ENCODE measurements at regions not wholly inside any gene's neighbourhood (a gene's known extent, or its start where the extent isn't known, plus 50 kb on each side); places are given as distances from the start of the nearest gene placed in this dataset.

DNA sequence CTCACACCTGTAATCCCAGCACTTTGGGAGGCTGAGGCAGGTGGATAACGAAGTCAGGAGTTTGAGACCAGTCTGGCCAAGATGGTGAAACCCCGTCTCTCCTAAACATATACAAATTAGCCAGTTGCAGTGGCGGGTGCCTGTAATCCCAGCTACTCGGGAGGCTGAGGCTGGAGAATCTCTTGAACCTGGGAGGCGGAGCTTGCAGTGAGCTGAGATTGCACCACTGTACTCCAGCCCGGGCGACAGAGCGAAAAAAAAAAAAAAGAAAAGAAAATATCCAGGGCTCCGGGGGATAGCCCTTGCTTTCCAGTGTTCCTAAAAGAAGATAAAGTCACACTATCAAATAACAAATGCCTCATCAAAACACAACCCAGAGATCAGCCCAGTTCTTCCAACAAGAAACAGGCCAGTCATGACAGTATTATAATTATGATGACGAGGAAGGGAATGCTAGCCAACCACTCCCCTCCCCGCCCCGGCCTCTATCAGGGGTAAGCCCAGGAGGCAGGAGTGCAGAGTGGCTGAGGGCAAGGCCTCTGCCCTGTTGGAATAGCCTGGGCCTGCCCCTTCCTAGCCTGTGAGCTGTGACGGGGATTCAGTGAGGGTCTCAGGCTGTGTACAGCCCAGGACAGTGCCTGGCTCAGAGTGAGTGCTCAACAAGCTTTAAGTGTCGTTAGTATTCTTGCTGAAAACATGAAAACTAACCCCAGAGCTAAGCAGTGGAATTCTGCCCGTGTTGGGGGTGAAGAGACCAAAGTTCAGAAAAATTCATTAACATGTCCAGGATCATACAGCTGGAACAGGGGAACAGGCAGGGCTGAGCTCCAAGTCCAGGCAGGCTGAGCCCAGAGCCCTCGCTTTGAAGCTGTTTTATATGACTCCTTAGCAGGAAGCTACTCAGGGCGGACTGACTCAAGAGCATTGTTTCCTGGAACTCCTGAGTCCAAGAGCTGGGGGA, 54.3 kb downstream of the FAM241B start:
- no peak for DNase-seq
- in situ Hi-C loops (cut with MboI; ENCODE audit: low pct_unique_long_range_greater_than_20kb, low sequenced_read_pairs): no loop called here

DNA sequence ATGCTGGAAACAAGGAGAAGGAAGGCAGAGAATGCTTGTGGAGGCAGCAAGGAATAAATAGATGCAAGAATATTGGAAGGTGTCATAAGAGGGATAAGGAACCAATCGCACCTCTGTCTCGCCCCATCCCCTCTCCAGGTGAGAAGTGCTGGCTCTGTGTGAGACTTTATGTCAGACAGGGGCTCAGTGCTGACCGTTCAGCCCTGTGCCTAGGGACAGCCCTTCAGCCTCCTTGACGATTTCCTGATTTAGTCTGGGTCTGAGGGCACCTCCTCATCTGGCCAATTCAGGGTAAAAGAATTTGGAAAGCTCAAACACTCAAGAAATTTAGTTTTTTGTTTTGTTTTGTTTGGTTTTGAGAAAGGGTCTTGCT, 54.9 kb downstream of the FAM241B start:
- DNase-seq: no peak
- in situ Hi-C loops (cut with MboI; ENCODE audit: low pct_unique_long_range_greater_than_20kb, low sequenced_read_pairs): no loop called here

DNA sequence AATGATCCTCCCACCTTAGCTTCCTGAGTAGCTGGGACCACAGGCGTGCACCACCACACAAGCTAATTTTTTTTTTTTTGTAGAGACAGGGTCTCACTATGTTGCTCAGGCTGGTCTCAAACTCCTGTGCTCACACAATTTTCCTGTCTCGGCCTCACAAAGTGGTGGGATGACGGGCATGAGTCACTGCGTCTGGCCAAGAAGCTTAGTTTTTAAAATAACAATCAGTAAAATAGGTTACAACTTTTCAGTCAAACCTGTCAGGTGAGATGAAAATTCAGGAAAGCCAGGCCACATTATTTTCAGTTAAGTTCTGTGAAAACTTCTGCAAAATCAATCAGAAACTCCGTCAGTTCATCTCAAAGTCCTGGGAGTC, 55.4 kb downstream of the FAM241B start:
- in situ Hi-C loops (cut with MboI; ENCODE audit: low pct_unique_long_range_greater_than_20kb, low sequenced_read_pairs): no loop called here
- DNase-seq: no peak

DNA sequence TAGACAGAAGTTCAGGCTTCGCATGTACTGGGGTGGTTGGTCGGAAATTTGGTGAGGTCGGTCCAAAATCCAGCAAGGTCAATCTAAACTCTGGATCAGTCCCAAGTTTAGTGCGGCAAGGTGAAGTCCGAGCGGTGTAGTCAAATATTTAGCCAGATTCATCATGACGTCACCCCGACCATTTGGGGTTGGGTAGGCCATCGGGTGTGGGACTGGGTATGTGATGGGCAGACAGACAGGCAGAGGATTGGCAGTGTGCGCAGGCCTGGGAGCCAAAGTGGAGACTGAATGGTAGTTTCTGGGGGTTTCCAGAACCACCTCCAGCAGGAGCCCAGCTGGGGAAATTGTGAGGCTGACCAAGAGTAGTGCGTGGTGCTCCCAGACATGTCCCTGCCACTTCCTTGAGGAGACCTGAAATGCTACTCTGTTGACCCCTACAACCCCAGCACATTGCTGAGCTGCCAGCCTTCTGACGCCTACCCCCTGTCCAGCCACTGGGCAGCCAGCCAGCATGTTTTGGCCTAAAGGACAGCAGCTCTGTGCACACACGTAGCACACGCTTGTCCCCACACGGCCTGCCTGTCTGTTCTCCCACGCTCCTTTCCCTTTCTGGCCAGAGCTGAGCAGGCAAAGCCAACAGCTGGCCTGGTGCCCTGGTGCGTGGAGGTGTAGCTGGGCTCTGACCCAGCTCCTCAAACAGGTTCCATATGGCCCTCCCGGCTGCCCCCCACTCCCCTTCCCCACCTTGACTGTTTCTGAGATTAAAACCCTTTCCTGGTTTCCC, 55.9 kb downstream of the FAM241B start:
- DNase-seq: no peak
- in situ Hi-C loops (cut with MboI; ENCODE audit: low pct_unique_long_range_greater_than_20kb, low sequenced_read_pairs): no loop called here

DNA sequence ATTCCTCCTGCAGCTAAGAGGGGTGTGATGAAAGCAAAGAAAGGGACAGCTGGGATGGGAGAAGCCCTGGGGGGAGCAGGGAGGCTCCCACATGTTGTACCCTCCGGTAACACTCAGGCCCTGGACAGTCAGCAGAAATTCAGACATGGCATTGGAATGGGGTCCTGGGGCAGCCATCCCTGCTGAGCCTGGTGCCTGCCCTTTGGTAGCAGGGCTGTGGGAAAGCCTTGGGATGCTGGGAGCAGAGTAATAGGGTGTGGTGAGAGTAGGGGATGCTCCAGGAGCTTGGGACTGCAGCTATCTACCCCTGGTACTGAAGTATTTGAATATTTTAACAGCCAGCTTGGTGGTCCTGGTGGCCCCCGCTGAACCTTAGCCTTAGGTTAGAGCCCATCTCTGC, 56.8 kb downstream of the FAM241B start:
- no peak for DNase-seq
- in situ Hi-C loops (cut with MboI; ENCODE audit: low pct_unique_long_range_greater_than_20kb, low sequenced_read_pairs): no loop called here

DNA sequence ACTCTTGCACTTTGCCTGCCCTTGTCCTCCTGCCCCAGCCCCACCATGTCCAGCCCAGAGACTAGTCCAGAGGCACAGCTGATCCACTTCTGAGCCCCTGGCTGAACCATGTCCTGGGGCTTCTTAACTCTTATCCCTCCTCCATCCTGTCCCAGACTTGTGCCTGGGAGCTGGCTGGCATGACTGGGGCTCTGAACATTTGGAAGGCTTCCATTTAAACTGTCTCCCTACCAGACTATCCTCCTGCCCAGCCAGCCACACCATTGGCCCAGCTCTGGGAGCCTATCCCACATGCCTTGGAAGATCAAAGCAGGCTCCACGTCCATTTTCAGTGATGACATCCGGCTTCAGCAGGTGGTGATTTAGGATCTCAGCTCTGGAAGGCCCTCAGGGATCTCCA, 57.4 kb downstream of the FAM241B start:
- in situ Hi-C loops (cut with MboI; ENCODE audit: low pct_unique_long_range_greater_than_20kb, low sequenced_read_pairs): no loop called here
- no peak for DNase-seq

DNA sequence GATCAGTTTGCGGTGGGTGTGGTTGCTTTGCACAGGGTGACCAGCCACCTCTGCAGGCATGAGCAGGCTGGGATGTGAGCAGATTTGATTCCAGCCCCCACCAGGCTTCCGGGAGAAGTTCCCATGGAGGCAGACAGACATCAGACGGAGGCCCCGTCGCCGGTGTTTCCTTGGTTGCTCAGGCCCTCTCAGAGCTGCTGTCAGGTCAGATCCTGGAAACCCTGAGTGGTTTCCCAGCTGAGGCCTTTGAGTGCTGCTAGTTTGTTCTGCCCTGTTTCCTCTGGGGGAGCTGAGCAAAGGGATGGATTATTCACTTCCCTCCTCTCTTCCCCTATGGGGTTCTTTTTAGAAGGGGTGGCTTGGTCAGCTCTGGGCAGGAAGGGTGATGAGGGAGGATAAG, 62.2 kb downstream of the FAM241B start:
- DNase-seq: no peak

DNA sequence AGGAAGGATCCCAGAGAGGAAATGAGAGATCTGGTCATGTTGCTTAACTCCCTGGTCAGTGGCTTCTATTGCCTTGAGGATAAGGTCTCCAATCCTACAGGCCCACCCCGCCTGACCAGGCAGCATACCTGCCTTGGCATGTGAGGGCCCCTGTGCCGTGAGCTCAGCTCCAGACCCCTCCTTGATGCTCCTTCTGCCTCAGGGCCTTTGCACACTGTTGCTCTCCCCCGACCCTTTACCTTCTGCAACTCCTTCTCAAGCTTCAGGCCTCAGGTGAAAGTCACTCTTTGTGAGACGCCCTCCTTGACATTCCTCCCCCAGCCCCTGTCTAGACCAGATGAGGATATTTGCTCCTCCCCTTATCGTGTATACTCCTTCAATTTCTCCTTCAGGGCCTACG, 62.8 kb downstream of the FAM241B start:
- no peak for DNase-seq
- in situ Hi-C loops (cut with MboI; ENCODE audit: low pct_unique_long_range_greater_than_20kb, low sequenced_read_pairs): no loop called here

More for the DNA sequence above, 62.2 kb downstream of the FAM241B start:
- in situ Hi-C loops (cut with MboI; ENCODE audit: low pct_unique_long_range_greater_than_20kb, low sequenced_read_pairs): no loop called here

DNA sequence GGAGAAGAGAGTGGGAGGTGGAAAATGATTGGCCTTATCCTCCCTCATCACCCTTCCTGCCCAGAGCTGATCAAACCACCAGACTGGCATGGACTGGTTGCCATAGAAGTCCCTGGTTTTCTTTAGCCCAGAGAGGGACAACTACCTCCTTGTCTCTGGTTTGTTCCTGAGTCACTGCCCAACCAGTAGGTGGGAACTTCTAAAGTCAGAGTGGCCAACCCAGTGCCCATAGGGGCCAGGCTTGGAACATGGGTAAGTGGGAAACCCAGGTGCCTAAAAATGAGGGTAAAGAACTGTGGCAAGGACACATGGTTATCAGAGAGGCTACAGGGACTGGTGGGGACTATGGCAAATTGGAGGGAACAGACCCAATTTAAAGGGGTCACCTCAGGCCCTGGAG, 63.8 kb downstream of the FAM241B start:
- in situ Hi-C loops (cut with MboI; ENCODE audit: low pct_unique_long_range_greater_than_20kb, low sequenced_read_pairs): no loop called here

DNA sequence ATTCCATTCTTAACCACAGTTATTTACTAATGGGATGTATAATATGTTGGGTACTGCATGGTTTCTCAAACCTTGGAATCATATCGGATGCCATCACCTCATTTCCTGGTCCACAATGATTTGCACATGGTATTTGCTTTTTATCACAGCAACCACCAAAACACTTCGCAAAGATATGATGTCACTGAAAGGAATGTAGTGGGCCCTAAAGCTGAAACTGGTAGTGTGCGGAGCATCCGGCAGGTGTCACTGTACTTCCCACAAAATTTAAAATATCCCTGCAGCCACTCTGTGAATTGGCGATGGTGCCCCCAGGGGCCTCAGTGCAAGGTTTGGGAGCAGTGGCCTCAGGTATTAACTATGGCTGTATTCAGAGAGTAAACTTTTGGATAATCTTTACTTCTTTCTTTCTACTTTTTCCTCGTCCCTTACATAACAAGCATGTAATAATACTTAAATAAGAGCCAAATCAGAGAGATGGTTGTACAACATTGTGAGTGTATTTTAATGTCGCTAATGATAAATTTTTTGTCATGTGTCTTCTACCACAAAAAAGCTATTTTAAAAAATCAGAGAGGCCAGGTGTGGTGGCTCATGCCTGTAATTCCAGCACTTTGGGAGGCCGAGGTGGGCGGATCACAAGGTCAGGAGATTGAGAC, 66.2 kb downstream of the FAM241B start:
- in situ Hi-C loops (cut with MboI; ENCODE audit: low pct_unique_long_range_greater_than_20kb, low sequenced_read_pairs): no loop called here
- DNase-seq: peak; percentile 85

More for the DNA sequence above, 63.8 kb downstream of the FAM241B start:
- DNase-seq: no peak

DNA sequence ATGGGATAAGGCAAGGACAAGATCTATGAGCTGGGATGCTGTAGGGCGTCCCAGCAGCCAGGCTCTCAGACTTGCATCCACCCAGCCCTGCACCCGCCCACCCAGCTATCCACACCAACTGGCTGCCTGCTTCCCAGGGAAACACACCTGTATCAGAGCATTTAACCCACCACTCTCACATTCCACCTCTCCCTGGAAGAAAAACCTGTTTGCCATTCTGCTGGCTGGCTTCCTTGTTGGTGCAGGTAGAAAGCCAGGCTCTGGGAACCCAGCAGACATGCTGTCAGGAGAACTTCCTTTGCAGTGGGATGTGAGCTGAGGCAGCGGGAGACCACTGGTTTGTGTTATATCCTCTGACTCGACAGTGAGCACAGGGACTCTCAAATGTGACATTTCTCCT, 67.0 kb downstream of the FAM241B start:
- in situ Hi-C loops (cut with MboI; ENCODE audit: low pct_unique_long_range_greater_than_20kb, low sequenced_read_pairs): no loop called here
- no peak for DNase-seq

DNA sequence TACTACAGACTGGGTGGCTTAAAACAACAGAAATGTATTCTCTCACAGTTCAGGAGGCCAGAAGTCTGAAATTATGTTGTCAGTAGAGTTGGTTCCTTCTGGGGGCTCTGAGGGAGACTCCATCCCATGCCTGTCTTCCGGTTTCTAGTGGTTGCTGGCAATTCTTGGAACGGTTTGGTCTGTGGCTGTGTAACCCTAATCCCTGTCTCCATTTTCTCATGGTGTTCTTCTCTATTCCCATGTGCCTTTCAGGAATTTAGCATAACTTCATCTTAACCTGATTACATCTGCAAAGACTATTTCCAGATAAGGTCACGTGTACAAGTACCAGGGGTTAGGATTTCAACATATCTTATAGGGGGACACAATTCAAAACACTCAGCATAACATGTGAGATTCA, 73.2 kb downstream of the FAM241B start:
- no peak for DNase-seq
- in situ Hi-C loops (cut with MboI; ENCODE audit: low pct_unique_long_range_greater_than_20kb, low sequenced_read_pairs): no loop called here

DNA sequence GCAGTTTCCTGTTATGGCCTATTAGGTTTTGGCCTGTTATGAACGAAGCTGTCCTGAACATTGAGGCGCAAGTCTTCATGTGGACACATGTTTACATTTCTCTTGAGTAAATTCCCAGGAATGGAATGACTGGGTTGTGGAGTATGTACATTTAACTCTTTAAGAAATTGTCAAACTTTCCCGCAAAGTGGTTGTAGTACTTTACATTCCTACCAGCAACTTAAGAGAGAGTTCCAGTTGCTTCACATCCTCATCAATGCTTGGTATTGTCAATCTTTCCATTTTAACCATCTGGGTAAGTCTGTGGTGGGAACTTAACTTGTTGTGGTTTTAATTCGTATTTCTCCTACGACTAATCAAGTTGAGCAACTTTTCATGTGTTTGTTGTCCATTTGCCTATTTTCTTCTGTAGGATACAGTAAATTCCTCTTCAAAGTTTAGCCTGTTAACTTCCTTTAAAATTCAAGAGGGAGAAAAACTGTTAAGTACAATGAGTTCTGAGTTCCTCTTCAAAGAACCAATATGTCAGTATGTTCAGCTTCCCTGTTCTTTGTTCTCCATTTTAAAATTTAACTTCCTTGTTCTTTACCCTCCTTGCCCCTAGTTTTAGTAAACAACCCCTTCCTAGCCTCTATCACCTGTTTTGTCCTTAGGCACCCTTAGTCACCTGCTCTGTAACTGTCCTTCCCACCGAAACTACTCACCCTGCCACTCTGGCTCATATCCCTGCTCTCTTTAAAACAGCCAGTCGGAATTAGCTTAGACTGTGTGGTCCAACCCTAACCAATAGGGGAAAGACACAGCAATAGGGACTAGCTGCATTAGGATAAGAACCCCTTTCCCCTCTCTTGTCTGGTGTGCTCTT, 74.0 kb downstream of the FAM241B start:
- in situ Hi-C loops (cut with MboI; ENCODE audit: low pct_unique_long_range_greater_than_20kb, low sequenced_read_pairs): no loop called here
- DNase-seq: peak; percentile 35

DNA sequence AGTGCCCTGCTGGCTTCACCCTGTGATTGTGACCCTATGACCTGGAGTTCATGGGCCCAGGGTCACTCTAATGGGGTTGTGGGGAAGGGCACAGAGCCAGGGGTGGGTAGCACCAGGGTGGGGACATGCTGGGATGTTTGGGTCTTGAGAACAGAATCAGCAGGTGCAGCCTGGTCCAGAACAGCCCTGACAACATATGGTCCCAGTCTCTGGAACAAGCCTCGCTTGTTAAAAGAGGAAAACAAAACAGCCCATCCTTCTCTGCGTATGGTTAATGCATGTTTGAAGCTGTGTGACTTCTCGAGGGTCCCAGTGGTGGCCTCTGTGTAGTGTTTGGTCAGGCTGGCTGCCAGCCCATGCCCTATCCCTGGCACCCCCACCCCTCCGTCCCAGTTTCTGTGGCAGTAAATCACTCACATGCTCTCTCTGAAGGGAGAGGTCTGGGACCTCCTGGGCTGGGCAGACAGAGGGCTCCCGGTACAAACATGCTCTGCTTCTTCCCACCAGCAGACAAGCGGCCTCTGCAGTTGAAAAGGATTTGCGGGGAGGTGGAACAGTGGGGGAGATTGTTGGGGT, 79.4 kb downstream of the FAM241B start:
- in situ Hi-C loops (cut with MboI; ENCODE audit: low pct_unique_long_range_greater_than_20kb, low sequenced_read_pairs): no loop called here
- no peak for DNase-seq

DNA sequence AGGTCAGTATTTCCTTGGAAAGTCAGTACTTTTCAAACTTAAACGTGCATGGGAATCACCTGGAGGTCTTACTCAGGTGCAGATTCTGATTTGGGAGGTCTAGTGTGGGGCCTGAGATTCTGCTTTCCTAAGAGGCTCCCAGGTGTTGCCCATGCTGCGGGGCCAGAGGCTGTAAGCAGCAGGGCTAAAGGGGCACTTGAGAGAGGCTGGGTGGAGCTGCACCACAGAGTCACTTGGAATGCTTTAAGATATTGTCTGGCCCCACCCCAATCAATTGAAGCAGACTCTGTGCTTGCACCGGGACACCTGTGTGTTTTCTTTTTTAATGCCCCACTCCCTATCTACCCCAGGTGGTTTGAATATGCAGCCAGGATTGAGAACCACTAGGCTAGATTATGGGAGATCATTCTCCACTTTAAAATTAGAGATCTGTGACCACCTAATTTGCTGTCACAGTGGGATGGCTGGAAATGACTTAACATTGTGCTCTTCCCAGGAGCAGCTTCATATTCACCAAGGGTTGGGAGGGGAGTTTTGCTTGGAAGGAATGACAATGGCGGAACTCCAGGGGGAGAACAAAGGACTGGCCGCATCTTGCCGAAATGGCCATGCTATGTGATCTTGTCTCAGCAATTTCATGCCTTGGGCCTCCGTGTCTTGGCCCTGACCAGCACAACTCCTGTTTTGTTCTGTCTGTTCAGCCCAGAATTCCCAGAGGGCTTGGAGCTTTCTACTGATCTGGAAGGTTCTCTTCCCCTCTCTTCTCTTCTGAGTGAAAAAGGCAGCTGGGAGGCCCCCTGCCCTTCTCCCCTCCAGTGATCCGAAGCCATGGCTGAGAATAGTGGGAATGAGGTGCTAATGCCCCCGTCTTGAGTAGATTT, 80.2 kb downstream of the FAM241B start:
- in situ Hi-C loops (cut with MboI; ENCODE audit: low pct_unique_long_range_greater_than_20kb, low sequenced_read_pairs): no loop called here
- no peak for DNase-seq

DNA sequence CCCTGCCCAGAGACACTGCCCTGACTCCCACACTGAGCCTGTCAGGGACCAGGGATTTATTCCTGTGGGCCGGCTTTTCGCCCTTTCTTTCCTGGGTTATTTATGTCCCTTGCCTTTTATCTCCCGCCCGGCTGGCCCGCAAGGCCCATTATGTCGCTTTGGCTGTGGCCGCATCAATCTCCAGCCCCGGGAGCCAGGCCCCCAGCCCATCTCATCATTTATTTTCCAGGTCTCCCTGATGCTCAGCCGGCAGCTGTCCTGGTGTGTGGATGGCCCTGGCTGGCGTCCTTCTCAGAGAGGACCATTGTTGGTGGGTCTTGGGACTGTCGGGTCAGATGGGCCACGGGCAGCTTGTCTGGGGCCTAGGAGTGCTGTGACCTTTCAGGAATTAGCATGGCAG, 82.3 kb downstream of the FAM241B start:
- in situ Hi-C loops (cut with MboI; ENCODE audit: low pct_unique_long_range_greater_than_20kb, low sequenced_read_pairs): no loop called here
- no peak for DNase-seq

DNA sequence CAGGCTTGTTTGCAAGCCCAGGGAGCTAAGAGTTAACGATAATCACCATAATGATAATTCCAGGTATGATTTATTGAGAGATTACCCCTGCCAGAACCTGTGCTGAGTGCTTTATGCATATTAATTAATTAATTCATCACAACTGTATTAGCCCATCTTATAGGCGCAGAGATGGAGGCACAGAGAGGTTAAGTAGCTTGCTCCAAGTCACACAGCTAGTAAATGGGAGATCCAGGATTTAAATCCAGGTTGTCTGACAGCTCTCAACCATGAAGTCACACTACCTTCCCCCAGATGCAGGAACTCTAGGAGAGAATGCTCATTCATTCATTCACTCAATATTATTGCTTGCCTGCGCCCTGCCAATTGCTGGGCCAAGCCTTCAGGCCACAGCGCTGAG, 84.5 kb downstream of the FAM241B start:
- DNase-seq: no peak

More for the DNA sequence above, 84.5 kb downstream of the FAM241B start:
- in situ Hi-C loops (cut with MboI; ENCODE audit: low pct_unique_long_range_greater_than_20kb, low sequenced_read_pairs): no loop called here

Data from KBM-7 (cell line).